Epithelial cell of esophagus (primary cell): ENCODE measurements at regions not wholly inside any gene's neighbourhood (a gene's known extent, or its start where the extent isn't known, plus 50 kb on each side); places are given as distances from the start of the nearest gene placed in this dataset.

Experiments
- DNase-seq: peaks from one replicate; pipeline ENCODE4 v3.0.0; 2010; ENCODE audit warnings: low read depth
- H3K4me3 ChIP-seq: 2 replicates; pipeline ENCODE4 v1.5.1; 2011; ENCODE audit warnings: mild to moderate bottlenecking, low read length, control low read depth
- CTCF ChIP-seq: IDR thresholded peaks from 2 replicates; pipeline ENCODE4 v1.5.1; 2011; ENCODE audit warnings: low read depth, mild to moderate bottlenecking, low read length, control low read depth, inconsistent platforms; ENCODE audit not compliant: insufficient read depth; ENCODE audit errors: missing control alignments

GRCh38 chr4:138572007-138572406, 329.9 kb upstream of the SLC7A11 start:
- H3K4me3 ChIP-seq = no peak overlapping the region

GRCh38 chr4:138567696-138568095, 325.5 kb upstream of the SLC7A11 start:
- H3K4me3 ChIP-seq = no peak overlapping the region
- TF ChIP-seq CTCF = no peak
- DNase-seq = no peak

More at GRCh38 chr4:138572007-138572406, 329.9 kb upstream of the SLC7A11 start:
- TF ChIP-seq CTCF = no peak
- DNase-seq = peak; percentile 19

GRCh38 chr4:138565576-138565975, 323.4 kb upstream of the SLC7A11 start:
- DNase-seq = no peak
- no peak for TF ChIP-seq CTCF

GRCh38 chr4:138562544-138562991, 320.4 kb upstream of the SLC7A11 start:
- no peak for TF ChIP-seq CTCF
- no peak overlapping the region for H3K4me3 ChIP-seq
- DNase-seq = peak; percentile 20

More at GRCh38 chr4:138565576-138565975, 323.4 kb upstream of the SLC7A11 start:
- no peak overlapping the region for H3K4me3 ChIP-seq

GRCh38 chr4:138561906-138562305, 319.8 kb upstream of the SLC7A11 start:
- no peak for TF ChIP-seq CTCF
- H3K4me3 ChIP-seq = no peak overlapping the region
- no peak for DNase-seq

- DNase-seq = no peak
- no peak overlapping the region for H3K4me3 ChIP-seq
- TF ChIP-seq CTCF = no peak
These were observed 319.2 kb upstream of the SLC7A11 start for GRCh38 chr4:138561276-138561880.

- H3K4me3 ChIP-seq = no peak overlapping the region
- TF ChIP-seq CTCF = no peak
- no peak for DNase-seq
These were observed 318.3 kb upstream of the SLC7A11 start for GRCh38 chr4:138560448-138560847.
